Uterus (tissue), 2 donors: ENCODE measurements at regions not wholly inside any gene's neighbourhood (a gene's known extent, or its start where the extent isn't known, plus 50 kb on each side); places are given as distances from the start of the nearest gene placed in this dataset.

Experiments used
- POLR2A ChIP-seq, 2 donors: fragments of 450-650 bp; IDR thresholded peaks; one replicate each; pipeline ENCODE4 v1.6.1; 2016; ENCODE audit warnings: antibody characterized with exemption in 2 of 2, mild to moderate bottlenecking in 1 of 2, moderate library complexity in 1 of 2
- TF ChIP-seq, protein P1 (sequence below), 4 experiments: fragments of 200-600 bp in 2 of 4; fragments of 450-650 bp in 2 of 4; sonication (generic) in 2 of 4; IDR thresholded peaks; one replicate each; pipeline ENCODE4 v1.5.1; 2016 to 2019; ENCODE audit warnings: antibody characterized with exemption in 4 of 4, mild to moderate bottlenecking in 2 of 4, moderate library complexity in 1 of 4

DNA sequence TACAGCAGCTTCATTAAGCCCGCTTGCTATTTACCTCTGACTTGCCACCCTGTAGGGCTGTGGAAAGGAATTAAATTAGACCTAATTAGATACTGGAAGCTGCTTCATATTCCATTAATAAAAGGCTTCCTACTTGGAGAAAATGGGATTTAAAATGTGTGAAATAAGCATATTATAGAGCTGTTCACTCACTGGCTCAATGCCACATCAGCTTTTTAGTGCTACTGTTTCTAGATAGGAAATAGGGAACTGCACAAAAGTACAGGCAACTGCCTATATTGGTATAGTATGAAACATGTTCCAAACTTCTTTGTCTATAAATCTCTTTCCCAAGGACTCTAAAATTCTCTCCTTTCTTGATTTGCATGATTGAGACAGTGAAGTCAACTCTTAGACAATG is 407.9 kb upstream of the AADAT start:
- TF ChIP-seq, protein P1, sequence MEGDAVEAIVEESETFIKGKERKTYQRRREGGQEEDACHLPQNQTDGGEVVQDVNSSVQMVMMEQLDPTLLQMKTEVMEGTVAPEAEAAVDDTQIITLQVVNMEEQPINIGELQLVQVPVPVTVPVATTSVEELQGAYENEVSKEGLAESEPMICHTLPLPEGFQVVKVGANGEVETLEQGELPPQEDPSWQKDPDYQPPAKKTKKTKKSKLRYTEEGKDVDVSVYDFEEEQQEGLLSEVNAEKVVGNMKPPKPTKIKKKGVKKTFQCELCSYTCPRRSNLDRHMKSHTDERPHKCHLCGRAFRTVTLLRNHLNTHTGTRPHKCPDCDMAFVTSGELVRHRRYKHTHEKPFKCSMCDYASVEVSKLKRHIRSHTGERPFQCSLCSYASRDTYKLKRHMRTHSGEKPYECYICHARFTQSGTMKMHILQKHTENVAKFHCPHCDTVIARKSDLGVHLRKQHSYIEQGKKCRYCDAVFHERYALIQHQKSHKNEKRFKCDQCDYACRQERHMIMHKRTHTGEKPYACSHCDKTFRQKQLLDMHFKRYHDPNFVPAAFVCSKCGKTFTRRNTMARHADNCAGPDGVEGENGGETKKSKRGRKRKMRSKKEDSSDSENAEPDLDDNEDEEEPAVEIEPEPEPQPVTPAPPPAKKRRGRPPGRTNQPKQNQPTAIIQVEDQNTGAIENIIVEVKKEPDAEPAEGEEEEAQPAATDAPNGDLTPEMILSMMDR (IDR thresholded peaks at IDR 0.05): no peak
- no peak for TF ChIP-seq POLR2A (IDR thresholded peaks at IDR 0.05)
